ENCODE measurements at regions not wholly inside any gene's neighbourhood (a gene's known extent, or its start where the extent isn't known, plus 50 kb on each side); places are given as distances from the start of the nearest gene placed in this dataset.

DNA sequence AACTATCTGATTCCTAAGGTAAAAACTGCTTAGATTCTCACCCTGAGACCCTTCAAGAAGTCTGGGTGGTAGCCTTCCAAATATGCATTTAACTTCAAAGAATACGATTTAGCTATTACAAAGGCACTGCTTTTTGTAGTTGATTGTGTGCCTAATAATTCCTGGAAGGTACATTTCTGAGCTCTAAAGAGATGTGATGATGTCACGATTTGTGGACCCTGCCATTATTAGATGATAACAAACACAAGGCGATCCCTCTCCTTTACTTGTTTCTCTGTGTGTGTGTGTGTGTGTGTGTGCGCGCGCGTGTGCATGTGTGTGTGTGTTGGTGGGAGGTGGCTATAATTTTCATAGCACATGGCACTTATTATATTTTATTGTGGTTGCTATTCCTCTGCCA, 70.9 kb downstream of the TFPI2 start:
- TF ChIP-seq, protein P1, sequence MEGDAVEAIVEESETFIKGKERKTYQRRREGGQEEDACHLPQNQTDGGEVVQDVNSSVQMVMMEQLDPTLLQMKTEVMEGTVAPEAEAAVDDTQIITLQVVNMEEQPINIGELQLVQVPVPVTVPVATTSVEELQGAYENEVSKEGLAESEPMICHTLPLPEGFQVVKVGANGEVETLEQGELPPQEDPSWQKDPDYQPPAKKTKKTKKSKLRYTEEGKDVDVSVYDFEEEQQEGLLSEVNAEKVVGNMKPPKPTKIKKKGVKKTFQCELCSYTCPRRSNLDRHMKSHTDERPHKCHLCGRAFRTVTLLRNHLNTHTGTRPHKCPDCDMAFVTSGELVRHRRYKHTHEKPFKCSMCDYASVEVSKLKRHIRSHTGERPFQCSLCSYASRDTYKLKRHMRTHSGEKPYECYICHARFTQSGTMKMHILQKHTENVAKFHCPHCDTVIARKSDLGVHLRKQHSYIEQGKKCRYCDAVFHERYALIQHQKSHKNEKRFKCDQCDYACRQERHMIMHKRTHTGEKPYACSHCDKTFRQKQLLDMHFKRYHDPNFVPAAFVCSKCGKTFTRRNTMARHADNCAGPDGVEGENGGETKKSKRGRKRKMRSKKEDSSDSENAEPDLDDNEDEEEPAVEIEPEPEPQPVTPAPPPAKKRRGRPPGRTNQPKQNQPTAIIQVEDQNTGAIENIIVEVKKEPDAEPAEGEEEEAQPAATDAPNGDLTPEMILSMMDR (IDR thresholded peaks at IDR 0.05), result no peak
- no peak for TF ChIP-seq ZFX (IDR thresholded peaks at IDR 0.05; ENCODE audit: borderline replicate concordance)

Measured in 22Rv1 (cell line).